ENCODE measurements at regions not wholly inside any gene's neighbourhood (a gene's known extent, or its start where the extent isn't known, plus 50 kb on each side); places are given as distances from the start of the nearest gene placed in this dataset.

DNA sequence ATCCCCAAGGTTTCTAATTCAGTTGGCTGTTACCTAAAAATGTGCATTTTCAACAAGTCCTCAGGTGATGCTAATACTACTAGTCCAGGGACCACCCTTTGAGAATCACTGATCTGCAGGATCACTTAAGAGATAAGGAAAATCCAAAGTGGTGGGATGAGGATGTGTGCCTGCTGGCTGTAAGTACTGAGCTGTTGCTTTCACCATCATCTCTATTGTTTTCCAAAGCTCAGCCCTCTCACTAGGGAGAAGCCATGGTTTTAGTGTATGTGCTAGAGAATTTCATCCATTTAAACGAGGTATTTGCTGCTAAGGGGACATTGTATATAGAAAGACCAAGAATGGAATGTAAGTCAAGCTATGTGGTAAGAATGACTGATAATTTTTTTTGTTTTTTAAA is 202.3 kb downstream of the KIF21A start:
- no peaks in the 10 kb centered on the region for H3K27me3 ChIP-seq (ENCODE audit: insufficient read depth)
- H3K9ac ChIP-seq: no peak overlapping the region
- H3F3A ChIP-seq (replicated peaks; ENCODE audit: insufficient read depth): no peaks in the 10 kb centered on the region
- no peak for DNase-seq
- H3K9me3 ChIP-seq: no peaks in the 10 kb centered on the region
- H3K27ac ChIP-seq (ENCODE audit: low read depth in 2 of 2, low read length in 1 of 2): no peak overlapping the region
- ChIA-PET CTCF (interaction anchor here (0.7 to 2.0 kb wide), 2 partner anchors 33 to 295 kb away, joined by 3 to 9 read pairs; no protein-coding TSS in a partner anchor), POLR2A (no interaction called here)
- no peaks in the 10 kb centered on the region; a peak in 1 of 4 replicates for H3K4me1 ChIP-seq (ENCODE audit: control insufficient read depth in 1 of 2, insufficient read depth in 2 of 2, low read depth in 1 of 2, low read length in 1 of 2)
- no peaks in the 10 kb centered on the region for H3K9me2 ChIP-seq
- no peak for TF ChIP-seq FOXM1 (IDR thresholded peaks at IDR 0.05; ENCODE audit: low read depth)
- no peaks in the 10 kb centered on the region for H3K79me2 ChIP-seq (ENCODE audit: insufficient read depth)
- 8% methylated on average over 1 of the region's 1 CpG for whole genome bisulfite sequencing (ENCODE audit: low lambda C conversion rate)
- no peak overlapping the region for H2AFZ ChIP-seq (ENCODE audit: low read depth)
- H4K20me1 ChIP-seq (ENCODE audit: insufficient read depth): no peaks in the 10 kb centered on the region
- H3K4me3 ChIP-seq (ENCODE audit: low read depth in 2 of 2, low read length in 1 of 2): no peak overlapping the region
- no peaks in the 10 kb centered on the region for H3K36me3 ChIP-seq (replicated peaks in 1 of 2; ENCODE audit: control insufficient read depth in 1 of 2, insufficient read depth in 2 of 2, low read length in 1 of 2)
- no peak overlapping the region for H3K4me2 ChIP-seq

DNA sequence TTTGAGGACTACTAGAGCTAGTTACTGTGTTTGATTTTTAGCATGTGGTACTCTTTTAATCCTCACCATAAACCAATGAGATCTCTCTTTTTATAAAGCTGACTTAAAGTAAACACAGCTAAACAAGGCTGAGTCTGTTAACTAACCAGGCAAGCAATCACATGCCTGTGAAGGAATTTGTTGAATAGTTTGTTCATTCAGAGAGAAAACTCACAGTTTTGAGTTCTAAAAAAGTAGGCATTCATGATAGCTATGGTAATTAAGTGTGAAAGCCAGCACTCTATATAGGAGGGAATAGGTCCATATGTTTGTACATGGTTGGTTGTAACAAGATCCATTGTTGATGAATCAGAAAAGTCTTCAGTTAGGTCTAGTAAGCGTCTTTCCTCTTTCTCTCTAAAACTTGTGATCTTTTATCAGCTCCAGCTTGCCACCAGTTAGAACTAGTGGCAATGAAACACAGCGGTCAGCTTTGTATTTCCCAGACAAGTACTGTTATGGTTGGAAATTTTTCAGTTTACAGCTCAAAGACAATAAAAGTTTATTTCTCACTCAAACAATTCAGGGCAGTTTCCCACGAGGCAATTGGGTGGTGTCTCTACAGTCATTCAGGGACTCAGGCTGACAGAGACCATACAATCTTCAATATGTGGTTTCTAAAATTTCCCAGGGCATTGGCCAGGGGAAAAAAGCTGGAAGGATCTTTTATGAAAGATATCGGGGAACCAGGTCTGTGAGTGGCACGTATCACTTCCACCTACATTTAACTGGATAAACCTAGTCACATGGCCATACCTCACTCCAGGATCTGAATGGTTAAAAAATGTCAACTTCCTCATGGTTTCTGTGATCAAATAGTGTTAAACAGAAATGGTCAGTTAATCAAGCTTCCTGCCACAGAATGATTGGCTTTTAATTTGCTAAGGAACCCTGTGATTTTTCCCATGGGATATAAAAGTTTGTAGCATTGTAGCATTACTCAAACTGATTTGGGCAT is 203.1 kb downstream of the KIF21A start:
- no peak overlapping the region for H3K4me3 ChIP-seq (ENCODE audit: low read depth in 2 of 2, low read length in 1 of 2)
- DNase-seq: no peak
- no peaks in the 10 kb centered on the region for H3K79me2 ChIP-seq (ENCODE audit: insufficient read depth)
- no peaks in the 10 kb centered on the region for H3K36me3 ChIP-seq (replicated peaks in 1 of 2; ENCODE audit: control insufficient read depth in 1 of 2, insufficient read depth in 2 of 2, low read length in 1 of 2)
- H3K9me2 ChIP-seq: no peaks in the 10 kb centered on the region
- WGBS (ENCODE audit: low lambda C conversion rate): 53% methylated on average over 5 of the region's 5 CpGs
- no peaks in the 10 kb centered on the region for H3K27me3 ChIP-seq (ENCODE audit: insufficient read depth)
- H3K27ac ChIP-seq (ENCODE audit: low read depth in 2 of 2, low read length in 1 of 2): no peak overlapping the region
- TF ChIP-seq ELF1 (IDR thresholded peaks at IDR 0.05) (no peak), RFX5 (IDR thresholded peaks at IDR 0.05; ENCODE audit: low read length) (no peak), FOSL2 (IDR thresholded peaks at IDR 0.05; ENCODE audit: borderline replicate concordance, low read depth) (no peak), EP300 (IDR thresholded peaks at IDR 0.05; ENCODE audit: borderline replicate concordance in 1 of 2, low read depth in 1 of 2, low read length in 1 of 2) (no peak)
- ChIA-PET POLR2A (no interaction called here), CTCF (interaction anchor here (0.8 to 2.0 kb wide), 4 partner anchors 16 to 136 kb away, joined by 3 to 9 read pairs (median 4); no protein-coding TSS in a partner anchor)
- no peaks in the 10 kb centered on the region; a peak in 1 of 4 replicates for H3K4me1 ChIP-seq (ENCODE audit: control insufficient read depth in 1 of 2, insufficient read depth in 2 of 2, low read depth in 1 of 2, low read length in 1 of 2)
- no peaks in the 10 kb centered on the region for H3F3A ChIP-seq (replicated peaks; ENCODE audit: insufficient read depth)
- no peak overlapping the region for H3K4me2 ChIP-seq
- H3K9me3 ChIP-seq: no peaks in the 10 kb centered on the region
- H4K20me1 ChIP-seq (ENCODE audit: insufficient read depth): no peaks in the 10 kb centered on the region
- H3K9ac ChIP-seq: no peak overlapping the region
- no peak overlapping the region for H2AFZ ChIP-seq (ENCODE audit: low read depth)

- Histone ChIP-seq H3F3A (replicated peaks; ENCODE audit: insufficient read depth) (no peaks in the 10 kb centered on the region), H3K79me2 (ENCODE audit: insufficient read depth) (no peaks in the 10 kb centered on the region), H2AFZ (ENCODE audit: low read depth) (no peak overlapping the region), H3K9ac (no peak overlapping the region), H3K27me3 (ENCODE audit: insufficient read depth) (no peaks in the 10 kb centered on the region), H3K9me2 (no peaks in the 10 kb centered on the region), H3K9me3 (no peaks in the 10 kb centered on the region), H4K20me1 (ENCODE audit: insufficient read depth) (no peaks in the 10 kb centered on the region), H3K4me1 (ENCODE audit: control insufficient read depth in 1 of 2, insufficient read depth in 2 of 2, low read depth in 1 of 2, low read length in 1 of 2) (no peaks in the 10 kb centered on the region; a peak in 1 of 4 replicates), H3K4me2 (no peak overlapping the region), H3K27ac (ENCODE audit: low read depth in 2 of 2, low read length in 1 of 2) (no peak overlapping the region), H3K36me3 (replicated peaks in 1 of 2; ENCODE audit: control insufficient read depth in 1 of 2, insufficient read depth in 2 of 2, low read length in 1 of 2) (no peaks in the 10 kb centered on the region), H3K4me3 (ENCODE audit: low read depth in 2 of 2, low read length in 1 of 2) (no peak overlapping the region)
- 10% methylated on average over 2 of the region's 2 CpGs for WGBS (ENCODE audit: low lambda C conversion rate)
- ChIA-PET CTCF (interaction anchor here (2.2 kb wide), 1 partner anchor 36 kb away, joined by 7 read pairs; no protein-coding TSS in a partner anchor), POLR2A (no interaction called here)
- TF ChIP-seq JUND (IDR thresholded peaks at IDR 0.05) (peak; percentile 70), TEAD4 (IDR thresholded peaks at IDR 0.05; ENCODE audit: borderline replicate concordance, insufficient read depth) (peak; percentile 31; the same call in 1 of the 2 replicates), USF1 (IDR thresholded peaks at IDR 0.05; ENCODE audit: borderline replicate concordance, low read depth) (no peak), PBX3 (IDR thresholded peaks at IDR 0.05) (peak; percentile 84), NFIC (IDR thresholded peaks at IDR 0.05; ENCODE audit: borderline replicate concordance) (peak; percentile 80), TCF12 (IDR thresholded peaks at IDR 0.05) (peak; percentile 57; the same call in 1 of the 2 replicates), FOSL2 (IDR thresholded peaks at IDR 0.05; ENCODE audit: borderline replicate concordance, low read depth) (peak; percentile 62; the same call in 1 of the 2 replicates), SIN3A (IDR thresholded peaks at IDR 0.05; ENCODE audit: borderline replicate concordance, low read depth, low read length) (no peak), POLR2AphosphoS5 (IDR thresholded peaks at IDR 0.05; ENCODE audit: low read depth, low read length) (peak; percentile 33; the same call in 1 of the 2 replicates), USF2 (IDR thresholded peaks at IDR 0.05; ENCODE audit: borderline replicate concordance, low read depth, low read length) (no peak), RFX5 (IDR thresholded peaks at IDR 0.05; ENCODE audit: low read length) (no peak), EP300 (IDR thresholded peaks at IDR 0.05; ENCODE audit: borderline replicate concordance in 1 of 2, low read depth in 1 of 2, low read length in 1 of 2) (peak in 1 of 2 experiments; percentile 67; a peak in 1 of 4 replicates)
- no peak for DNase-seq
Measured at GRCh38 chr12:39237004-39237403, 205.9 kb downstream of the KIF21A start.

Measured in SK-N-SH (cell line).